K562 (cell line): ENCODE measurements at regions not wholly inside any gene's neighbourhood (a gene's known extent, or its start where the extent isn't known, plus 50 kb on each side); places are given as distances from the start of the nearest gene placed in this dataset.

Source experiments
- ATAC-seq: fragments of 200-7000 bp; cut with Tn5 transposase; 3 replicates; pipeline ENCODE4 v1.9.1; 2020; ENCODE audit warnings: moderate library complexity
- BruUV-seq: library from RNA; stranded (reverse); fragments of 400-500 nt; replicated peaks from 2 replicates; lab custom pipeline; 2021; lab: Mats Ljungman, UMichigan
- CTCF ChIA-PET: fragments of 300-600 bp; formaldehyde crosslinking; extraction: SDS; loops from one replicate; lab custom pipeline; 2021; ENCODE audit warnings: low intra/inter-chr PET ratio; lab: Yijun Ruan, JAX
- POLR2A ChIA-PET: fragments of 300-600, 350-650 bp; sonication (Branson Sonifier 250); formaldehyde crosslinking; extraction: SDS; loops from one replicate; lab custom pipeline; 2021; ENCODE audit warnings: antibody characterized with exemption, inconsistent platforms; lab: Yijun Ruan, JAX
- DNase-seq, 4 experiments: peaks; one replicate each; pipeline versions ENCODE4 v3.0.0 to v3.0.0-alpha.2; 2011 to 2018; ENCODE audit warnings: low spot score in 3 of 4, mixed read lengths in 3 of 4; ENCODE audit errors: extremely low read depth in 1 of 4
- FAIRE-seq: peaks from 2 replicates; lab custom pipeline; 2011; peaks lifted over from hg19 to GRCh38; lab: Jason Lieb, UNC
- H2AFZ ChIP-seq: 2 replicates; pipeline ENCODE4 v1.6.0; 2011; ENCODE audit warnings: low read depth, low read length, control low read depth, inconsistent platforms
- H3K27ac ChIP-seq: fragments of 200-600 bp; 3 replicates; pipeline ENCODE4 v1.8.0; 2011; ENCODE audit warnings: low read depth, mild to moderate bottlenecking, control low read depth, inconsistent platforms, low read length, moderate library complexity, mixed read lengths; ENCODE audit errors: extremely low read depth
- H3K27me3 ChIP-seq, 2 experiments: fragments of 300-600 bp in 1 of 2; 2 replicates in 1 of 2; 3 replicates in 1 of 2; pipeline versions ENCODE4 v1.6.0 to v1.8.0; 2011; ENCODE audit warnings: inconsistent platforms in 2 of 2, low read length in 2 of 2, mild to moderate bottlenecking in 1 of 2, mixed read lengths in 1 of 2, moderate library complexity in 1 of 2; ENCODE audit not compliant: control insufficient read depth in 2 of 2, insufficient read depth in 2 of 2
- H3K36me3 ChIP-seq: fragments of 300-600 bp; 3 replicates; pipeline ENCODE4 v1.8.0; 2011; ENCODE audit warnings: mild to moderate bottlenecking, low read length, inconsistent platforms; ENCODE audit not compliant: control insufficient read depth, insufficient read depth
- H3K4me1 ChIP-seq, 2 experiments: fragments of 200-600 bp in 1 of 2; replicated peaks in 1 of 2; 2 replicates in 1 of 2; 3 replicates in 1 of 2; pipeline versions ENCODE4 v1.5.1 to v1.8.0; 2011; ENCODE audit warnings: inconsistent platforms in 2 of 2, low read length in 2 of 2, mild to moderate bottlenecking in 1 of 2, mixed read lengths in 1 of 2, moderate library complexity in 1 of 2; ENCODE audit not compliant: control insufficient read depth in 2 of 2, insufficient read depth in 2 of 2
- H3K4me2 ChIP-seq: 2 replicates; pipeline ENCODE4 v1.6.1; 2011; ENCODE audit warnings: low read length, control low read depth, inconsistent platforms, mixed read lengths; ENCODE audit not compliant: insufficient read depth
- H3K4me3 ChIP-seq: fragments of 200-600 bp; sonication (generic), shearing (Covaris generic); 2 replicates; pipeline ENCODE4 v1.5.1; 2016; ENCODE audit warnings: control low read depth, inconsistent platforms
- H3K79me2 ChIP-seq: fragments of 200-600 bp; 3 replicates; pipeline ENCODE4 v1.8.0; 2011; ENCODE audit warnings: low read length, inconsistent platforms; ENCODE audit not compliant: control insufficient read depth, insufficient read depth
- H3K9ac ChIP-seq, 2 experiments: 2 replicates each; pipeline versions ENCODE4 v1.6.0 to v1.6.1; 2011; ENCODE audit warnings: low read depth in 2 of 2, low read length in 2 of 2, control low read depth in 1 of 2, inconsistent platforms in 1 of 2, mild to moderate bottlenecking in 1 of 2, mixed read lengths in 1 of 2; ENCODE audit not compliant: insufficient read depth in 1 of 2
- H3K9me1 ChIP-seq: one replicate; pipeline ENCODE4 v1.6.0; 2011; ENCODE audit warnings: inconsistent platforms, mild to moderate bottlenecking, low read length, moderate library complexity; ENCODE audit not compliant: control insufficient read depth, insufficient read depth
- H3K9me3 ChIP-seq: replicated peaks from 2 replicates; pipeline ENCODE4 v1.5.1; 2011; ENCODE audit warnings: low read depth, low read length, inconsistent platforms; ENCODE audit not compliant: control insufficient read depth, insufficient read depth
- H4K20me1 ChIP-seq: replicated peaks from 2 replicates; pipeline ENCODE4 v1.6.1; 2011; ENCODE audit warnings: low read length, inconsistent platforms, mixed read lengths; ENCODE audit not compliant: control insufficient read depth, insufficient read depth
- NCOA1 ChIP-seq: fragments of 450-650 bp; IDR thresholded peaks from 2 replicates; pipeline ENCODE4 v1.6.1; 2016; ENCODE audit warnings: low read depth
- PCBP1 ChIP-seq: fragments of 200-400 bp; formaldehyde crosslinking; IDR thresholded peaks from 2 replicates; pipeline ENCODE4 v1.6.1; 2018; ENCODE audit warnings: mild to moderate bottlenecking, low read depth, low read length; ENCODE audit not compliant: poor library complexity, severe bottlenecking
- RBM14 ChIP-seq: fragments of 200-400 bp; formaldehyde crosslinking; IDR thresholded peaks from 2 replicates; pipeline ENCODE4 v1.6.1; 2018; ENCODE audit warnings: low read depth, mild to moderate bottlenecking, low read length, moderate library complexity, borderline replicate concordance; ENCODE audit not compliant: insufficient read depth
- SMC3 ChIP-seq: conservative IDR thresholded peaks from 2 replicates; pipeline ENCODE4 v1.6.1; 2011; ENCODE audit warnings: low read depth, low read length, improper control_type of control experiment; ENCODE audit not compliant: insufficient read depth
- TEAD2 ChIP-seq: fragments of 450-650 bp; IDR thresholded peaks from 2 replicates; pipeline ENCODE4 v1.6.1; 2016; ENCODE audit warnings: missing genetic modification characterization, control low read depth, missing compliant biosample characterization
- ZEB2 ChIP-seq: fragments of 450-650 bp; IDR thresholded peaks from 2 replicates; pipeline ENCODE4 v1.6.1; 2016
- in situ Hi-C: fragments of 300-500 bp; cut with MboI; formaldehyde crosslinking; loops from 4 replicates; pipeline ENCODE4 v1.15.0; 2018; ENCODE audit warnings: inconsistent platforms, mixed read lengths
- intact Hi-C: fragments of 100-400 bp; cut with micrococcal nuclease; formaldehyde crosslinking; loops from 2 replicates; pipeline ENCODE4 v1.14.2; 2022
- TF ChIP-seq, protein P1 (sequence below): fragments of 200-800 bp; sonication (Bioruptor generic); IDR thresholded peaks from 2 replicates; pipeline ENCODE4 v1.6.1; 2016; ENCODE audit warnings: missing genetic modification characterization, missing compliant biosample characterization

DNA sequence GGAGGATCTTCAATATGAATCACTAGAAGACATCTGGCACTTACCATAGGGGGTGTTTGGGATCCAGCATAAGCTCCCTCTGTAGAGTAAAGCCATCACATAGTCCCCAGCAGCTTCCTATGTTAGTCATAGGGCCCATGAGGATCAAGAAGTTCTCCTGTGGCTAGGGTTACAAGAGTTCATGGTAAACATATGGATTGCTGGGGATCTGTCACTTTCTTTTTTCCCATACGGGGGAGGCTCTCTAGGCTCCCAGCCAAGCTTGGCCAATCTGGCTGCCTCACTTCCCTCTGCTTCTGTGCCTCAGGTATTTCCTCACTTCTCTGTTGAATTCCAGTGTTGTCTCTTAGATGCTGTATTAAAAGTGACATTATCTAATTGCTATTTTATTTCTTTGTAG, 597.9 kb downstream of the PDCD6IP start (continued):
- TF ChIP-seq PCBP1 (no peak), ZEB2 (no peak), NCOA1 (no peak), SMC3 (no peak)

DNA sequence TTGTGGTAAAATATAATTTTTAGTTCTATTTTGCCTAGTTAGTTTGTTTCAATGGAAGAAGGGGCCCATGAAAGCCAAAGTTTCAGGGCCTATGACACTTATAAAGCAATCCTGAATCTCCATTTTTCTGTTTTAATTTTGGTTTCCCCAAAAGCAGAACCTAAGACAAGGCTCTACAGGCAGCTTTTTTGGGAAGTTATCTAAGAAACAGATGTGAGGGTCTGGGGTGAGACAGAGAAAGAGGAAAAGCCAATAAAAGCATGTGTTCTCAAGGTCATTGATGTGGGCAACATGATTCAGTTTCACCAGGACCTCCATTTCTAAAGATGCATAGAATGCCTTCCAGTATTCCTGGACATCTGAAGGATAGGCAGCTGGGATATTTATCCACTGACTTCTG, 598.5 kb downstream of the PDCD6IP start:
- H3K27ac ChIP-seq = no peak overlapping the region
- POLR2A ChIA-PET = no interaction called here
- in situ Hi-C loops (no loop called here), intact Hi-C loops (no loop called here)
- FAIRE-seq = no peak
- H3K9ac ChIP-seq = no peak overlapping the region
- H3K9me3 ChIP-seq = no peaks in the 10 kb centered on the region; the same call in none of the 2 replicates
- no peak for ATAC-seq
- CTCF ChIA-PET = no interaction called here
- H3K36me3 ChIP-seq = no peaks in the 10 kb centered on the region
- no peak overlapping the region for H2AFZ ChIP-seq
- no peak overlapping the region for H3K4me3 ChIP-seq
- no peaks in the 10 kb centered on the region for H3K79me2 ChIP-seq
- TF ChIP-seq TEAD2 (tag) = no peak
- TF ChIP-seq, protein P1, sequence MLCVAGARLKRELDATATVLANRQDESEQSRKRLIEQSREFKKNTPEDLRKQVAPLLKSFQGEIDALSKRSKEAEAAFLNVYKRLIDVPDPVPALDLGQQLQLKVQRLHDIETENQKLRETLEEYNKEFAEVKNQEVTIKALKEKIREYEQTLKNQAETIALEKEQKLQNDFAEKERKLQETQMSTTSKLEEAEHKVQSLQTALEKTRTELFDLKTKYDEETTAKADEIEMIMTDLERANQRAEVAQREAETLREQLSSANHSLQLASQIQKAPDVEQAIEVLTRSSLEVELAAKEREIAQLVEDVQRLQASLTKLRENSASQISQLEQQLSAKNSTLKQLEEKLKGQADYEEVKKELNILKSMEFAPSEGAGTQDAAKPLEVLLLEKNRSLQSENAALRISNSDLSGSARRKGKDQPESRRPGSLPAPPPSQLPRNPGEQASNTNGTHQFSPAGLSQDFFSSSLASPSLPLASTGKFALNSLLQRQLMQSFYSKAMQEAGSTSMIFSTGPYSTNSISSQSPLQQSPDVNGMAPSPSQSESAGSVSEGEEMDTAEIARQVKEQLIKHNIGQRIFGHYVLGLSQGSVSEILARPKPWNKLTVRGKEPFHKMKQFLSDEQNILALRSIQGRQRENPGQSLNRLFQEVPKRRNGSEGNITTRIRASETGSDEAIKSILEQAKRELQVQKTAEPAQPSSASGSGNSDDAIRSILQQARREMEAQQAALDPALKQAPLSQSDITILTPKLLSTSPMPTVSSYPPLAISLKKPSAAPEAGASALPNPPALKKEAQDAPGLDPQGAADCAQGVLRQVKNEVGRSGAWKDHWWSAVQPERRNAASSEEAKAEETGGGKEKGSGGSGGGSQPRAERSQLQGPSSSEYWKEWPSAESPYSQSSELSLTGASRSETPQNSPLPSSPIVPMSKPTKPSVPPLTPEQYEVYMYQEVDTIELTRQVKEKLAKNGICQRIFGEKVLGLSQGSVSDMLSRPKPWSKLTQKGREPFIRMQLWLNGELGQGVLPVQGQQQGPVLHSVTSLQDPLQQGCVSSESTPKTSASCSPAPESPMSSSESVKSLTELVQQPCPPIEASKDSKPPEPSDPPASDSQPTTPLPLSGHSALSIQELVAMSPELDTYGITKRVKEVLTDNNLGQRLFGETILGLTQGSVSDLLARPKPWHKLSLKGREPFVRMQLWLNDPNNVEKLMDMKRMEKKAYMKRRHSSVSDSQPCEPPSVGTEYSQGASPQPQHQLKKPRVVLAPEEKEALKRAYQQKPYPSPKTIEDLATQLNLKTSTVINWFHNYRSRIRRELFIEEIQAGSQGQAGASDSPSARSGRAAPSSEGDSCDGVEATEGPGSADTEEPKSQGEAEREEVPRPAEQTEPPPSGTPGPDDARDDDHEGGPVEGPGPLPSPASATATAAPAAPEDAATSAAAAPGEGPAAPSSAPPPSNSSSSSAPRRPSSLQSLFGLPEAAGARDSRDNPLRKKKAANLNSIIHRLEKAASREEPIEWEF (CRISPR knock-in tag) = no peak
- TF ChIP-seq RBM14 = no peak
- no peaks in the 10 kb centered on the region for H3K9me1 ChIP-seq
- no peak for DNase-seq
- H3K27me3 ChIP-seq = no peaks in the 10 kb centered on the region
- H3K4me1 ChIP-seq = no peaks in the 10 kb centered on the region
- no TSS peak for BruUV-seq
- no peak overlapping the region for H3K4me2 ChIP-seq
- no peaks in the 10 kb centered on the region for H4K20me1 ChIP-seq
